ENCODE measurements at regions not wholly inside any gene's neighbourhood (a gene's known extent, or its start where the extent isn't known, plus 50 kb on each side); places are given as distances from the start of the nearest gene placed in this dataset.

DNA sequence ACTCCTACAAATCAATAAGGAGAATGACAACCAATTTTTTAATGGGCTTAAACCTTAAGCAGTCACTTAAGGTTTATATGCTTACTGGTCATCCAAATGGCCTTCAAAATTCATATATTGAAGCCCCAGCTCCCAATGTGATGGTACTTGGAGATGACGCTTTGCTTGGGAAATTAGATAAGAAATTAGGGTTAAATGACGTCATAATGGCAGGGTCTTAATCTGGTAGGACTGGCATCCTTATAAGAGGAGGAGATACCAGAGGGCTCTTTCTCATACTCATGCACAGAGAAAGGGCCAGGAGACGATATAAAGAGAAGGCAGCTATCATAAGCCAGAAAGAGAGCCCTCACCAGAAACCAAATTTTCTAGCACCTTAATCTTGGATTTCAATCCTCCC, 350.8 kb upstream of the NFE2L3 start:
- Histone ChIP-seq H3K4me3 (no peak overlapping the region), H3K27me3 (no peaks in the 10 kb centered on the region), H3K9me3 (no peaks in the 10 kb centered on the region), H3K27ac (no peak overlapping the region), H3K36me3 (no peaks in the 10 kb centered on the region), H3K4me1 (peaks cover 0 to 27% (median 7%) of the 10 kb centered on the region in 3 donors)
- ATAC-seq: no peak
- 89 to 100% methylated on average over 2 to 3 of the region's 3 CpGs for WGBS, 2 donors (ENCODE audit: low coverage in 1 of 2)
- TF ChIP-seq, protein P1, sequence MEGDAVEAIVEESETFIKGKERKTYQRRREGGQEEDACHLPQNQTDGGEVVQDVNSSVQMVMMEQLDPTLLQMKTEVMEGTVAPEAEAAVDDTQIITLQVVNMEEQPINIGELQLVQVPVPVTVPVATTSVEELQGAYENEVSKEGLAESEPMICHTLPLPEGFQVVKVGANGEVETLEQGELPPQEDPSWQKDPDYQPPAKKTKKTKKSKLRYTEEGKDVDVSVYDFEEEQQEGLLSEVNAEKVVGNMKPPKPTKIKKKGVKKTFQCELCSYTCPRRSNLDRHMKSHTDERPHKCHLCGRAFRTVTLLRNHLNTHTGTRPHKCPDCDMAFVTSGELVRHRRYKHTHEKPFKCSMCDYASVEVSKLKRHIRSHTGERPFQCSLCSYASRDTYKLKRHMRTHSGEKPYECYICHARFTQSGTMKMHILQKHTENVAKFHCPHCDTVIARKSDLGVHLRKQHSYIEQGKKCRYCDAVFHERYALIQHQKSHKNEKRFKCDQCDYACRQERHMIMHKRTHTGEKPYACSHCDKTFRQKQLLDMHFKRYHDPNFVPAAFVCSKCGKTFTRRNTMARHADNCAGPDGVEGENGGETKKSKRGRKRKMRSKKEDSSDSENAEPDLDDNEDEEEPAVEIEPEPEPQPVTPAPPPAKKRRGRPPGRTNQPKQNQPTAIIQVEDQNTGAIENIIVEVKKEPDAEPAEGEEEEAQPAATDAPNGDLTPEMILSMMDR (IDR thresholded peaks at IDR 0.05): no peak
- TF ChIP-seq POLR2A (IDR thresholded peaks at IDR 0.05) (no peak), POLR2AphosphoS5 (IDR thresholded peaks at IDR 0.05) (no peak), EP300 (IDR thresholded peaks at IDR 0.05) (no peak)

DNA sequence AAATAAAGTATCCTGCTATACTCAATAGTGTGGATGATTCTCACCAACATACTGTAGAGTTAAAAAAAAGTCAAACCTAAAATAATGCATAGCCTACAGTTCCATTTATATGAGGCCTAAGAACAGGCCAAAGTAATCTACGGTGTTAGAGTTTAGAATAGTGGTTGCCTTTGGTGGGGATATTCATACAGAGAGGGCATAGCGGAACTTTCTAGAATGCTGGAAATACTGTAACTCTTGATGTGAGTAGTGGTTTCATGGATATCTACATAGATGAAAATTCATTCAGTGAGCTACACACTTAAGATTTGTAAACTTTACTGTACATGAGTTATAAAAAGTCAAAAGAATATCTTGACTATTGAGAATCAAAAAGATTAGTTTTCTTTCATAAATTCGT, 349.9 kb upstream of the NFE2L3 start:
- Histone ChIP-seq H3K36me3 (no peaks in the 10 kb centered on the region), H3K27me3 (no peaks in the 10 kb centered on the region), H3K4me3 (no peak overlapping the region), H3K9me3 (no peaks in the 10 kb centered on the region), H3K4me1 (peaks cover under 1 to 27% (median 4%) of the 10 kb centered on the region in 3 donors), H3K27ac (peak overlapping the region in 3 of 4 donors; percentile 27 to 69 (median 53))
- WGBS, 2 donors (ENCODE audit: low coverage in 1 of 2): 81 to 87% methylated on average over 3 of the region's 3 CpGs
- TF ChIP-seq, protein P1 (IDR thresholded peaks at IDR 0.05): no peak
- no peak for TF ChIP-seq POLR2A (IDR thresholded peaks at IDR 0.05)
- TF ChIP-seq POLR2AphosphoS5 (IDR thresholded peaks at IDR 0.05): no peak
- TF ChIP-seq EP300 (IDR thresholded peaks at IDR 0.05): no peak
- no peak for ATAC-seq

GRCh38 chr7:25802473-25802872, 349.5 kb upstream of the NFE2L3 start:
- Histone ChIP-seq H3K9me3 (no peaks in the 10 kb centered on the region), H3K27ac (peak overlapping the region in 3 of 4 donors; percentile 27 to 69 (median 53)), H3K4me1 (peaks cover 3 to 28% (median 4%) of the 10 kb centered on the region in 3 donors), H3K36me3 (no peaks in the 10 kb centered on the region), H3K27me3 (no peaks in the 10 kb centered on the region), H3K4me3 (no peak overlapping the region)
- TF ChIP-seq POLR2AphosphoS5 (IDR thresholded peaks at IDR 0.05): peak; percentile 54
- TF ChIP-seq EP300 (IDR thresholded peaks at IDR 0.05): no peak
- no peak for ATAC-seq

DNA sequence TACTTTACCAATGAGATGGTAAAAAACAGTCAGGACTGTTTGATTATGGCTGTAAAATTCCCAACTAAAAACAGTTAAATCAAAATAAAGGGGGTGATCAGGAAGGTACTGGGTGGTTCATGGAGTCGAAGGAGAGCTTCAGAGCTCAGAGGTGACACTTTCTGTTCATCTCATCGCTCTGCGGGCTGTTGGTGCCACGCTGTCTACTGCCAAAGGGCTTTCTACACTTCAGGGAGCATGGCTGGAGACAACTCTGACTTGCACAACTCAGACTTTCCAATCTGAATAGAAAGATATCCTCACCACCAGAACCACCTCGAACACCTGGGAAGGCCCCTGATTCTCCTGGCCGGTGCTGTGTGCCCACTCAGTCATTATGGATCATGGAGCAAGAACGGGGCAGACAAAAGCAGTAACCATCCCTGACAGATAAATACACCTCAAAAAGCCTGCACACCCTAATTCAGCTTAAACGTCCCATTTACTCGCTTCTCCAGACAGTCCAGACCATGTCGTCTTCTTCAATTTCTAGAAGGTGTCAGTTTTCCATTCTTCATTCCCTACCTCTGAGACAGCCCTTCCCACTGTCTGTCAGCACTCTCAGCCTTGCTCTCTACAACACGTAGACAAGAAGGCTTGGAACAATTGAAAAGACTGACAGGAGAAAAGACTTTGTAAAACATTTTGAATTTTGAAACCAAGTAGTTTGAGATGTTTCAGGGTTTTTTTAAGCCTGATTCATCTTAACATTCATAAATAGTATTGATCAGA, 348.7 kb upstream of the NFE2L3 start:
- Histone ChIP-seq H3K9me3 (no peaks in the 10 kb centered on the region), H3K36me3 (no peaks in the 10 kb centered on the region), H3K4me1 (peaks cover 3 to 33% (median 4%) of the 10 kb centered on the region in 3 donors), H3K27me3 (no peaks in the 10 kb centered on the region), H3K27ac (peak overlapping the region in 3 of 4 donors; percentile 22 to 69 (median 53)), H3K4me3 (no peak overlapping the region)
- TF ChIP-seq, protein P1 (IDR thresholded peaks at IDR 0.05): no peak
- no peak for TF ChIP-seq POLR2A (IDR thresholded peaks at IDR 0.05)
- TF ChIP-seq EP300 (IDR thresholded peaks at IDR 0.05): no peak
- no peak for TF ChIP-seq POLR2AphosphoS5 (IDR thresholded peaks at IDR 0.05)
- 68 to 97% methylated on average over 8 to 10 of the region's 11 CpGs for WGBS, 2 donors (ENCODE audit: low coverage in 1 of 2)
- ATAC-seq: no peak

GRCh38 chr7:25804154-25804553, 347.8 kb upstream of the NFE2L3 start:
- H3K4me1 ChIP-seq: peaks cover 3 to 33% (median 4%) of the 10 kb centered on the region in 3 donors
- TF ChIP-seq POLR2A (IDR thresholded peaks at IDR 0.05) (no peak), POLR2AphosphoS5 (IDR thresholded peaks at IDR 0.05) (no peak), EP300 (IDR thresholded peaks at IDR 0.05) (no peak)
- TF ChIP-seq, protein P1 (IDR thresholded peaks at IDR 0.05): no peak
- H3K36me3 ChIP-seq: no peaks in the 10 kb centered on the region
- no peaks in the 10 kb centered on the region for H3K9me3 ChIP-seq
- peak overlapping the region in 3 of 4 donors; percentile 53 to 69 (median 58) for H3K27ac ChIP-seq
- H3K27me3 ChIP-seq: no peaks in the 10 kb centered on the region
- ATAC-seq: no peak
- no peak overlapping the region for H3K4me3 ChIP-seq
- WGBS, 2 donors (ENCODE audit: low coverage in 1 of 2): 80 to 81% methylated on average over 3 to 4 of the region's 4 CpGs

All from gastroesophageal sphincter (tissue), 4 donors.